HG02840 (cell line): ENCODE measurements at regions not wholly inside any gene's neighbourhood (a gene's known extent, or its start where the extent isn't known, plus 50 kb on each side); places are given as distances from the start of the nearest gene placed in this dataset.
"Not testable (repeated sequence)": the region's sequence is repeated elsewhere in the genome, so short reads cannot be mapped to it uniquely, and the experiment has no call there.

Experiments used
- ATAC-seq: cut with Tn5 transposase; IDR thresholded peaks from one replicate; pipeline ENCODE4 v1.9.1; 2021; ENCODE audit warnings: mild to moderate bottlenecking, moderate library complexity, moderate number of reproducible peaks; ENCODE audit not compliant: unreplicated experiment, low FRiP score

GRCh38 chr7:110307776-110308175, 783.2 kb upstream of the LRRN3 start:
- ATAC-seq: no peak

- ATAC-seq: no peak
Observed at GRCh38 chr7:110308791-110309190, 782.1 kb upstream of the LRRN3 start.

GRCh38 chr7:110309941-110310340, 781.0 kb upstream of the LRRN3 start:
- ATAC-seq: no peak

GRCh38 chr7:110311556-110311955, 779.4 kb upstream of the LRRN3 start:
- no peak for ATAC-seq

GRCh38 chr7:110317541-110318265, 773.2 kb upstream of the LRRN3 start:
- ATAC-seq: no peak

GRCh38 chr7:110320285-110320684, 770.6 kb upstream of the LRRN3 start:
- ATAC-seq: not testable (repeated sequence)

- ATAC-seq: no peak
Observed at GRCh38 chr7:110322796-110323195, 768.1 kb upstream of the LRRN3 start.

GRCh38 chr7:110326966-110327365, 764.0 kb upstream of the LRRN3 start:
- ATAC-seq: no peak

GRCh38 chr7:110336423-110336822, 754.5 kb upstream of the LRRN3 start:
- no peak for ATAC-seq

- ATAC-seq: no peak
Observed at GRCh38 chr7:110337646-110338045, 753.3 kb upstream of the LRRN3 start.

GRCh38 chr7:110347081-110347480, 743.8 kb upstream of the LRRN3 start:
- ATAC-seq: no peak

- ATAC-seq: no peak
Observed at GRCh38 chr7:110356438-110356837, 734.5 kb upstream of the LRRN3 start.

GRCh38 chr7:110358028-110358427, 732.9 kb upstream of the LRRN3 start:
- no peak for ATAC-seq

- ATAC-seq: no peak
Observed at GRCh38 chr7:110371709-110372108, 719.2 kb upstream of the LRRN3 start.

- no peak for ATAC-seq
Observed at GRCh38 chr7:110372685-110373084, 718.2 kb upstream of the LRRN3 start.

GRCh38 chr7:110373416-110373815, 717.5 kb upstream of the LRRN3 start:
- no peak for ATAC-seq

GRCh38 chr7:110373859-110374258, 717.1 kb upstream of the LRRN3 start:
- ATAC-seq: no peak

GRCh38 chr7:110375068-110375467, 715.9 kb upstream of the LRRN3 start:
- ATAC-seq: no peak

- ATAC-seq: no peak
Observed at GRCh38 chr7:110382736-110383135, 708.2 kb upstream of the LRRN3 start.

GRCh38 chr7:110386006-110386405, 704.9 kb upstream of the LRRN3 start:
- ATAC-seq: no peak

GRCh38 chr7:110386913-110387312, 704.0 kb upstream of the LRRN3 start:
- no peak for ATAC-seq

- ATAC-seq: no peak
Observed at GRCh38 chr7:110387689-110388088, 703.2 kb upstream of the LRRN3 start.

- no peak for ATAC-seq
Observed at GRCh38 chr7:110388457-110388856, 702.5 kb upstream of the LRRN3 start.
